AG04450 (cell line): ENCODE measurements at regions not wholly inside any gene's neighbourhood (a gene's known extent, or its start where the extent isn't known, plus 50 kb on each side); places are given as distances from the start of the nearest gene placed in this dataset.

Experiments
- CTCF ChIA-PET: fragments of 300-600, 350-600 bp; formaldehyde crosslinking; extraction: SDS; loops from one replicate; lab custom pipeline; 2022; ENCODE audit warnings: antibody characterized with exemption, inconsistent platforms; lab: Charles Lee
- POLR2A ChIA-PET: fragments of 350-600 bp; formaldehyde crosslinking; extraction: SDS; loops from one replicate; lab custom pipeline; 2021; ENCODE audit warnings: antibody characterized with exemption, inconsistent platforms; lab: Yijun Ruan, JAX
- DNase-seq: peaks from one replicate; pipeline ENCODE4 v3.0.0-alpha.2; 2011; ENCODE audit warnings: low read depth, low spot score
- H3K27ac ChIP-seq: one replicate; pipeline ENCODE4 v1.5.1; 2012; ENCODE audit warnings: low read depth, low read length, control low read depth
- H3K27me3 ChIP-seq: one replicate; pipeline ENCODE4 v1.6.0; 2012; ENCODE audit warnings: low read length; ENCODE audit not compliant: control insufficient read depth, insufficient read depth
- H3K4me3 ChIP-seq: 2 replicates; pipeline ENCODE4 v1.5.1; 2011; ENCODE audit warnings: mild to moderate bottlenecking, low read depth, low read length, control low read depth
- H3K9me3 ChIP-seq: 2 replicates; pipeline ENCODE4 v1.5.1; 2012; ENCODE audit warnings: low read length; ENCODE audit not compliant: control insufficient read depth, insufficient read depth
- CTCF ChIP-seq: IDR thresholded peaks from 2 replicates; pipeline ENCODE4 v1.5.1; 2011; ENCODE audit warnings: low read depth, low read length, control low read depth, inconsistent platforms

GRCh38 chr14:104318558-104319490 lies 180.4 kb downstream of the KIF26A start:
- POLR2A ChIA-PET = no interaction called here
- CTCF ChIA-PET = no interaction called here
- Histone ChIP-seq H3K4me3 (no peak overlapping the region), H3K9me3 (peaks cover 97% of the 10 kb centered on the region), H3K27ac (no peak overlapping the region), H3K27me3 (no peaks in the 10 kb centered on the region)
- no peak for DNase-seq
- TF ChIP-seq CTCF = no peak

- no peak for DNase-seq
- TF ChIP-seq CTCF = no peak
- ChIA-PET POLR2A (no interaction called here), CTCF (no interaction called here)
- no peak overlapping the region for H3K27ac ChIP-seq
- H3K27me3 ChIP-seq = no peaks in the 10 kb centered on the region
- H3K9me3 ChIP-seq = peaks cover 94% of the 10 kb centered on the region
- H3K4me3 ChIP-seq = no peak overlapping the region
Measured at GRCh38 chr14:104319491-104320241, 181.3 kb downstream of the KIF26A start.

GRCh38 chr14:104320611-104321086 lies 182.3 kb downstream of the KIF26A start:
- CTCF ChIA-PET = no interaction called here
- Histone ChIP-seq H3K9me3 (peaks cover 84% of the 10 kb centered on the region), H3K27ac (no peak overlapping the region), H3K4me3 (no peak overlapping the region), H3K27me3 (no peaks in the 10 kb centered on the region)
- no peak for TF ChIP-seq CTCF
- DNase-seq = no peak
- POLR2A ChIA-PET = no interaction called here

- Histone ChIP-seq H3K27me3 (no peaks in the 10 kb centered on the region), H3K9me3 (peaks cover 82% of the 10 kb centered on the region), H3K4me3 (no peak overlapping the region), H3K27ac (no peak overlapping the region)
- POLR2A ChIA-PET = no interaction called here
- no peak for DNase-seq
- CTCF ChIA-PET = no interaction called here
- no peak for TF ChIP-seq CTCF
Measured at GRCh38 chr14:104321088-104321801, 182.9 kb downstream of the KIF26A start.
